Stimulated activated naive CD8-positive, alpha-beta T cell treated with anti-CD3 and anti-CD28 coated beads, Interleukin-15, Interleukin-2, amounts not matched to agents 100 U/mL and 50 U/mL, for 24 hours (primary cell): ENCODE measurements at regions not wholly inside any gene's neighbourhood (a gene's known extent, or its start where the extent isn't known, plus 50 kb on each side); places are given as distances from the start of the nearest gene placed in this dataset.
"Not testable (repeated sequence)": the region's sequence is repeated elsewhere in the genome, so short reads cannot be mapped to it uniquely, and the experiment has no call there.

Experiments used
- ATAC-seq: fragments of 150-1000 bp; cut with Tn5 transposase; one replicate; pipeline ENCODE4 v1.10.0; 2021
- DNase-seq: peaks from one replicate; pipeline ENCODE4 v3.0.0; 2021

GRCh38 chr7:159335181-159335926 lies 190.7 kb upstream of the VIPR2 start:
- DNase-seq, ATAC-seq: not testable (repeated sequence)

GRCh38 chr7:159332854-159333479 lies 188.3 kb upstream of the VIPR2 start:
- ATAC-seq, DNase-seq: not testable (repeated sequence)

- DNase-seq (no peak), ATAC-seq (no peak)
Measured at GRCh38 chr7:159331462-159331861, 186.8 kb upstream of the VIPR2 start.

DNA sequence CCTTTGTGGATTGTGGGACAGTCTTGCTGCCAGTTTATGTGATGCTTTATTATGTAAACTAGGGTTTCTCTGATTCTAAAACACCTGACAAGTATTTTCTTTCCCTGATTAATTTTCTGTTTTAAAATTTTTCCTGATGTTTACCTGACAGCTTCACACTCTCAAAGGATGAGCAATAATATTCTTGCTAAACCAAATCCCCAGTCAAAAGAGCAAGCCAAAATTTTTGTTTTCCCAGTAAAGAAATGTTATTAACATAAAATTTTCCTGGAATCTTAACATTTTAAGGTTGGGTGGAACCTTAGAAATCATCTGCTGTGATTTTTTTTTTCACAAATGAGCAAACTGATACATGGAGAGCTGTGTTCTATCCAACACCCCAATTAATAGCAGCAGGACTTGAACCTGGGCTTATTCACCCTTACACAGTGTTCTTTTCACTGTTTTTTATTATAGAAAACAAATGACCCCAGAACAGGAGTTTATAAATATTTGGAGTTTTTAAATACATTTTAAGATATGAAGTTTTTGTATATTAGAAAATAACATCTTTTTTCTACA lies 185.2 kb upstream of the VIPR2 start:
- DNase-seq (no peak), ATAC-seq (no peak)

- no peak for DNase-seq
- no peak for ATAC-seq
Measured at GRCh38 chr7:159328096-159328495, 183.4 kb upstream of the VIPR2 start.

- no peak for ATAC-seq
- no peak for DNase-seq
Measured at GRCh38 chr7:159323359-159323758, 178.7 kb upstream of the VIPR2 start.

DNA sequence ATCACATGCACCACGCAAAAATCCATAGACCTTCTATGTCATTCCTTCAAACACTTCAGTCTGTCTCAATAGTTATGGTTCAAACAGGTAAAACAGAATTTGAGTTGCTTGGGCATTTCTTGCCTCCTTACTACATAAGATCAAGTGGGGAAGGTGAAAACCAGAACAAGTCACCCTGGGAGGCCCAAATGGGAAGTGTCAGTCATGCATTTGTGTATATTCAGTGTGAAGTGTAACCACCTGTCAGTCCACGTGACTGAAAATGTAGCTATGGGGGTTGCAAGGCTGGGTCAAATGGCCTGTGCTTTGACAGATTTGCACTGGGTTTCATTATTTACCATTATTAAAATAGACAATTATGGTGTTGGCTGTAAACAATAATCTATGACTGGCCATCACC lies 176.6 kb upstream of the VIPR2 start:
- ATAC-seq: no peak
- DNase-seq: no peak

DNA sequence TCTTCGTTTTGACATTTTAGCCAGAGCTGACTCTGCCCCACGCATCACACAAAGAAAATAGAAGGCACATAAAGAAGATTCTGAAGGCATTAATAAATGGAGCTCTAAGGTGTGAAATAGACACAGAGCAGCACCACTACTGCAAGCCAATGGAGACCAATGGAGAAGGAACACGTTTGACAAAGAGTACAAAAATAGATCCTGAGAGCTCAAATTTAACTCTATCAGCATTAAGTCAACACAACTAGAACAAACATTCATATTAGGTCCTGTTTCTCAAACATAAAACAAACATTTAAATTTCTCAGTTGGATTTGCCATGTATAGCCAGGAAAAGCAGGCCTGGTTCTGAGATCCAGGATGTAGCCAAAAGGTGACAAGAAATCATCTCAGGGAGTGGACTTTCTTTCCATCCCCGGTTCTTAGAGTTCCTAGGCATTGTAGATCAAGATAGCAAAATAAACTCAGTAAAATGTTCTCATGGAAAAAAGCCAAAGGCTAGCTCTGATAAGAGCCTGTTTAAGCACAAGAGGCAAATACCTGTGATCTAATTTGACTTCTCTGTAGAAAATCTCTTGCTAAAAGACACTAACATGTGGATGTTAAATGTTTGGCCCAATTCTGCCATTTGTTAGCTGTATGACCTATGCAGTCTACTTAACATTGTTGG lies 174.2 kb upstream of the VIPR2 start:
- ATAC-seq (no peak), DNase-seq (no peak)

- DNase-seq (no peak), ATAC-seq (no peak)
Measured at GRCh38 chr7:159317294-159317693, 172.6 kb upstream of the VIPR2 start.

DNA sequence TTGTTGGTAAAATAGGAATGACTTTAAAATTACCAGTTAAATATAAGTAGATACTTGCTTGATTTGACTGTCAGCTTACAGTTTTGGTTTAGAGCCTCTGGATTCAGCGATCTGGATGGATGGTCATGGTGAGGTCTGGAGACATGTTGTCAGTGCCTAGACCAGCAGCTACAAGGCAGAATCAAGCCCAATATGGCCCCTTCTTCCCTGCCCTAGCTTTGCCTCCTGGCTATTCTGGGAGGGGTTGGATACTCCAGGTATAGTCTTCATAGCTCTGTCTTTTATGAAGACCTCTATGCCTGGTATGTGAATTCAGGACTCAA lies 166.5 kb upstream of the VIPR2 start:
- ATAC-seq: no peak
- no peak for DNase-seq

DNA sequence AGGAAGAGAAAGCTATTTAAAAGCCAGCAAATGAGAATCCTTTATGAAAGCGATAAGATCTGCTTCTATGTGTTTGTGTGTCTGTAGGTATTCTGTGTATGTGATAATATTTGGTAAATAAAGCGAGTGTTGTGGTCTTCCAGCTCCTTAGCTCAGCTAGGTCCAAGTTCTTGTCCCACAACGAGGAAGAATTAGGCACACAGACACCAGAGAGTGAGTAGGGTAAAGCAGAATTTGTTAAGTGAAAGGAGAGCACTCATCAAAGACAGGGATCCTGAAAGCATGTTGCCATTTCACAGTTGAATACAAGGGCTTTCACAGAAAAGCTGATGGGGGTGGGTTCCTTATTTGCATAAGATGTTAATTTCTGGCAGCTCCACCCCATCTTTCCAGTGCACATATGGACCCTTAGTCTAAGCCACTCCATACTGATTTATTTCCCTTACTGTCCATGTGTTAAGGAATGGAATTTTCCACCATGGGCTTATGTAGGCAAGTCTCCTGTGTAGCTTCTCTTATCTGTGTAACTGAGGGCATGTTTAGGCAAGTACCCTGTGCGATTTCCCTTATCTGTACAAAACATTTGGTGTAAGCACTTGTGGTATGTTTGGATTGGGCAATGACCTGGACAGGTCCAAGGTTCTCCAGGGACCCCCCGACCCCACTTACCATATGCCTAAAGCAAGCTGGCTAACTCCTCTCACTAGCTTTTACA lies 165.9 kb upstream of the VIPR2 start:
- ATAC-seq: no peak
- DNase-seq: no peak

GRCh38 chr7:159309214-159309613 lies 164.5 kb upstream of the VIPR2 start:
- not testable (repeated sequence) for ATAC-seq, DNase-seq

DNA sequence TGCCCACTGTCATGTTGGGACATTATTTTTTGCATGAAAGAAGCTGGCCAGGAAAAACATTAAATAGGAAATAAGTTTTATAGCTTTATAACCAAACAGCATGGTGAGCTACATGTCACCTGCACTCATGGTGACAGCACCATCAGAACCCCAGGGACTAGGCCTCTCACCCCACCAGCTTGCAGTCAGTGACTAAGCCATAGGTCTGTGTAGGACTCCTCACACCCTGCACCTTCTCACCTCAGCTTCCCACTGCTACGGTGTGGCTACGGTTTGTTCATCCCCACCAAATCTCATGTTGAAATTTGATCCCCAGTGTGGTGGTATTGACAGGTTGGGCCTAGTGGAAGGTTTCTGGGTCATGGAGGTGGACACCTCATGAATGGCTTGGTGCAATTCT lies 161.3 kb upstream of the VIPR2 start:
- ATAC-seq (no peak), DNase-seq (no peak)

GRCh38 chr7:159305185-159305584 lies 160.5 kb upstream of the VIPR2 start:
- not testable (repeated sequence) for DNase-seq, ATAC-seq

- not testable (repeated sequence) for DNase-seq, ATAC-seq
Measured at GRCh38 chr7:159303510-159303909, 158.8 kb upstream of the VIPR2 start.

DNA sequence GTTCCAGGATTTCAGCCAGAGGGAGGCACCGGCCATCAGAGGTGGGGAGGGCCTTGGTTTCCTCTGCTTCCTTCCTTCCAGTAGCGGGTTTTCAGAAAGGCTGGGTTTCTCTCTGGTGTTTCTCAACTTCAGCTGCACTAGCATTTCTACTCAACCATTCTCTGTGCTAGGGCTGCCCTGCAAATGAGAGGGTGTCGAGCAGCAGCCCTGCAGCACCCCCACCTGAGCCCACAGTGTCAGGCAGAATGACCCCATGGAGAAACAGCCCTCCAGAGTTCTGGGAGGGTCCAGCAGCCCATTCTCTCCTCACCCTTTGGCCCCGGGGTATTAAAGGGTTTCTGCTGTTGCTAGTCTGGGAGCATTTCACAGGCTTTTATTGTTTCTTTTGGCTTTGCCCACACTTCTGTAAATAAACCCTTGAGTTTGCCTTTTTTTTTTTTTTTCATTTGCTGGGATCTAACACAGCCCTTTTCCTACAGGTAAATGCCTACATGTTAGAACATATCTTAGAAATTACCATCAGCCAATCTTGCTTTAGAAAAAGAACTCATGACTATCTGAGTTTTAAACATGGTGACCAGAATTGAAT lies 151.5 kb upstream of the VIPR2 start:
- ATAC-seq (no peak), DNase-seq (no peak)

GRCh38 chr7:159286487-159286886 lies 141.8 kb upstream of the VIPR2 start:
- DNase-seq, ATAC-seq: not testable (repeated sequence)

DNA sequence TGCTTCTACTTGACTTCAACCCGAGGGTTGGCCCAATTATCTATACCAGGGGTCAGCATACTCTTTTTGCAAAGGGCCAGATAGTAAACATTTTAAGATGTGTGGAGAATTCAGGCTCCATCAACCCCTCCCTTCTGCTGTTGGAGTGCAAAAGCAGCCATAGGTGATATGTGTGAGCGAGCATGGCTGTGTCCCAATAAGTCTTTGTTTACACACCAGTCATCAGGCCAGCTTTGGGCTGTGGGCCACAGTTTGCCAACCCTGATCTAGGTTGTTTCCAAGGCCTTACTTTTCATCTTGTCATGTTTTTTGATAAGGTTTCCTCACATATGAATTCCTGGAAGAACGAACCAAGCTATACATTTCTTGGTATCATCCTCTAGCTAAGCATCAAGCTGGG lies 136.9 kb upstream of the VIPR2 start:
- ATAC-seq (no peak), DNase-seq (no peak)

- no peak for DNase-seq
Measured at GRCh38 chr7:159280008-159280407, 135.3 kb upstream of the VIPR2 start.

GRCh38 chr7:159272739-159273138 lies 128.1 kb upstream of the VIPR2 start:
- DNase-seq (no peak), ATAC-seq (no peak)

More at GRCh38 chr7:159280008-159280407, 135.3 kb upstream of the VIPR2 start:
- ATAC-seq: no peak

DNA sequence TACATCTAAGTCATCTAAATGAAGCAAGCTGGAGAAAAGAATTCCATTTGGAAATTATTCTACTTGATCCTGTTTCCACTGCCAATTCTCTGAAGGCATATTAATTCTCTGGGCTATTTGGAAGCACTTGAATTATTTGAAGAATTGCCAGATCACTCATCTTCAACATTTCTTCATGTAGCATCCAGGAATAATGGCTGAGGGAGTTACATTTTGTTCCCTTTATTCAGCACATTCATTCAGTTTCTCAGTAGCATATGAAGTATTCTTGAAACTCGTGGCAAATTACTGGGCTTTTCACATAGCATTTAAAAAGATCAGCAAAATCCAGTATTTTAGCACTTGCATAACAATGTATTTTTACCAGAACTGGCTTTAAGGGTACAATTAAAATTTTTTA lies 127.1 kb upstream of the VIPR2 start:
- ATAC-seq: no peak
- no peak for DNase-seq

- DNase-seq (no peak), ATAC-seq (no peak)
Measured at GRCh38 chr7:159269745-159270144, 125.1 kb upstream of the VIPR2 start.
